Mucosa of gallbladder (tissue), 1 donor: ENCODE measurements at regions not wholly inside any gene's neighbourhood (a gene's known extent, or its start where the extent isn't known, plus 50 kb on each side); places are given as distances from the start of the nearest gene placed in this dataset.
A peak's percentile ranks its signal among the peaks of the same experiment; 100 is the strongest.

ENCODE experiments used
- DNase-seq: peaks from one replicate; pipeline ENCODE4 v3.0.0-alpha.2; 2020; ENCODE audit warnings: low spot score
- donor health status: DM: no; HTN: no; CAD: no.

DNA sequence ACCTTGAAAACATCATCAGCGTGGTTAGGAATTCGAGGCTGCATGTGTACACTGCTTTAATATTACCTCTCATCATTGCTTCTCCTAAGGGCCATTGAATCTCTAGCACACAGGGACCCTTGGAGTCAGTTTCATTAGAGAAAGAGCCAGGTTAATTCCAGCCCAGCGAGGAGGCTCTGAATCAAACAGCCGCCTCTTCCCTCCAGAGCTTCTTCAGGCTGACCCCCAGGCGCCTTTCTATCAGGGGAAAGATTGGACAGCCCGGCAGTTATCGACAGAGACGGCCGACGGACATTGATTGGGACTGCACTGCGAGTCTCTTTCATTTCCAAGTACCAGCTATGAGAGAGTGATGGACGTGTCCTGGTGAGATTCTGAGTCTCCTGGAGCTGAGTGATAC, 159.2 kb downstream of the ANKRD60 start:
- DNase-seq = no peak

DNA sequence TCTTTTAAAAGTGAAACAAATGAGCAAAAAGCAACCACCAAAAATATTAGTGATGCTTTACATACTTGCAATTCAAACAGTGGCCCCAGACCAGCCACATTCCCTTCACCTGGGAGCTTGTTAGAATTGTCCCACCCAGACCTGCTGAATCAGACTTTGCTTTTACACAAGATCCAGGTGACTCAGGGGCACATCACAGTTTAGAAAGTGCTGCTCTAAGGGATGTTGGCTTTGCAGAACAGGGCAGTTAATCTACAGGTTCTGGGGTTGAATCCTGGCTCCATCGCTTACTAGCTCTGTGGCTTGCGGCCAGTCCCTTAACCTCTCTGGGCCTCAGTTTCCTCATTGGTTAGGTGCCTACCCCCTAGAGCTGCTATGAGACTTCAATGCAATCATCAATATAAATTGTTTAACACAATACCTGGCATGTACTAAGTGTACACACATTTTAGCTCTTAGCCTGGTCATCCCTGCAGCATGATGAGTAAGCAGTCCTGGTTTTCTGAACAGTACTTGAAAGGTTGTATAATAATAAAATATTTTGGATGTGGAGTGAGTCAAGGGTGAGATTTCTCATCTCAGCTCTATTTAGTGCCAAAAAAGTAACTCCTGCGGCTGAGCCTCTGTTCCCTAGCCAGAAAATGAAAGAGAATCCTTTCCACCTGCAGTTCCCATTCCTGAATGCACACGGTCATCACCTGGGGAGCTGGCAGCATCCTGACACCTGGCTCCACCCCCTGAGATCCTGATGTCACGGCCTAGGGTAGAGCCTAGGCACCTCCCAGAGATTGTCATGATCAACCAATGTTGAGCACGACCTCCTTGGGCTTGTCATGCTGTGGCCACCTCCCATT, 162.7 kb downstream of the ANKRD60 start:
- DNase-seq = no peak

DNA sequence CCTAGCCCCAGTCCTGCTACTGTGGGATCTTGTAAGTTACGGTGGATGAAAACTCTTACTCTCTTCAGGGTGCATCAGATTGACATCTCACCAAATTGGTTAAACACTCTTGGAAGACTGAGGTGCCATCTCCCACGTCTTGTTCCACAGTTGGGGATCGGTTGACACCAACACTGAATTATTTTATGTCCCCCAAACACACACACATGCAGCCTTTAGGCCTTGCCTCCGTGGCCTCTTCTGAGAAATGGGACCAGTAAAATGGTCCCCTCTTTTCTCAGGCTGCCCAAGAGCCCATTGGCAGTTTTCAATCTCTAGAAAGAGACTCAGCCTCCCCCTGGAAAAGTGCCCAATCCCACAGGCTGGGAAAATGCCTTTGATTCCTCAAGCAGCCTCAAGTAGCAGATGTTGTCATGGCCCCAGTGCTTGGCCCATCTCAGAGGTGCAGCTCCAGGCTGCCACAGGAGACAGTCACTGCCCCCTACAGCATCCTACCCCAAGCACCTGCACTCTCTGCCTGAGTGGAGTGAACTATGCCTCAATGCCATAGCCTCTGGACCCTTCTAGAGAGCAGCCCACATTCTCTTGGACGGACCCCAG, 163.9 kb downstream of the ANKRD60 start:
- DNase-seq = no peak

DNA sequence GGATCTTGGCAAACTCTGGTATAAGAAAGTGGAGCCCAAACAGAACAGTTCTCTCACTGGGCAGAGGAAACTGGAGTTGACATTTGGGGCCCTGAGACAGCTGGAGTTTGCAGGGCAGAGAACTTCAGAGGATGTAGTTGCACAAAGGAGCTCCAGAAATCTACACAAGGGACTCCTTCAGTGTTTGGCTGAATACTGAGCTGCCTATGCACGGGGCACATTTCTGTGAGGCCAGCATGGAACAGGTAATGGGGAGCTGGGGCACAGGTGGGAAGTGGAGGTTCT, 169.3 kb downstream of the ANKRD60 start:
- DNase-seq = no peak

DNA sequence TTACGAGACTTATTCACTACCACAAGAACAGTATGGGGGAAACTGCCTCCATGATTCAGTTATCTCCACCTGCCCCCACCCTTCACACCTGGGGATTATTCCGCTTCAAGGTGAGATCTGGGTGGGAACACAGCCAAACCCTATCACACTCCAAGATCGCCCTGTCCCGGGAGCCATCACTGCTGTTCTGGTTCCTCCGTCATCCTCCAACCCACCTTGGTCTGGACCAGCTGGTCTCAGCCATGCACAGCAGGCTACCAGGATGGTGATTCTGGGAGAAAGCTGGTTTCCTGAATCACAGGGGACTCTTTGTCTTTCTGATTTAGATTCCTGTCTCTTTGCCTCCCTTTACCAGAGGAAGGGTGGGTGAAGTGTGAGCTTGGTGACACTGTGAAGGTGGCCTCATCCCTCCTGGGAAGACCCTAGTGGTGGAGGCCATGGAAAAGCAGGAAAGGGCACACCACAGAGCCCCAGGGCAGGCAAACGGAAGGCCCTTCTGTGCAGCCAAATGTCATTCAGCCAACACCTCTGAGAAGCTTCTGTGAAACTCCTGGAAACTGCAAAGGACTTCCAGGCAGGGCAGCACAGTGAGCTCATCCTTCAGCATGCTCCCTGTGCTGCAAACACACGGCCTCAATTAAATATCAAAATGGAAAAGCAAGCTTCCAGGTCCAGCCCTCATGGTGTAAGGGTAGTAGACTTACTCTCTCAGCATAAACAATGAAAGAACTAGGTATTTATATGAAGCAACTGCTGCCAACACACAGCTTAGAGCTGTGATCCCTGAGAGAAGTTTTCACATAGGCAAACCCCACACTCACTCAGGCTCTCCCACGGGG, 169.8 kb downstream of the ANKRD60 start:
- DNase-seq = no peak

DNA sequence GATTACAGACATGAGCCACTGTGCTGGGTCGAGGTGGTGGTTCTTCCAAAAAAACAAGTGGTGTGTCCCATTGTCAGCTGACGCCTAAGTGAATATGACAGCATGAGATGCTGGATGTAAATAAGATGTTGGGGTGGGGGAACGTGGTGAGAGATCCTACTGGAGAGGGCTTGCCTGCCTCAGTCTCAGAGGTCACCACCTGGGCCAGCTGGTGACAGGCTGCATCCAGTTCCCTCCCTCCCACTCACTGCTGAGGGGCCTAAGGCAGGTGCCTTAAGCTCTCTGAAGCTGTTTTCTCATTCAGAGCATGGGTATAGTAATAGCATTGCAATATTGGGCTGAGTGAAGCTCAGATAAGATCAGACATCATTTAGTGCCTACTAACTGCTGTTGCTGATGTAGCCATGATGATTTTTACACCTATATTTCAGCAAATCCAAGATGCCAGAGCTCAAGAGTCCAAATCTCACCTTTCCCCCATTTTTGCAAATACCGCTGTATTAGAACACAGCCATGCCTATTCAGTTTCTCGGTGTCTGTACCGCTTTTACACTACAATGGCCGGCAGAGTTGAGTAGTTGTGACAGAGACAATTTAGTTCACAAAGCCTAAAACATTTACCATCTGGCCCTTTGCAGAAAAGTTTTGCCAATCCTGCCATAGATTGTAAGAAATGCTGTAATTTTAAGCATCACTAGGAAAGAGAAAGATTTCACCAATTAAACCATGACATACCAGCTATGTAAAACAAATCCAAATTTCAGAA, 171.3 kb downstream of the ANKRD60 start:
- no peak for DNase-seq

DNA sequence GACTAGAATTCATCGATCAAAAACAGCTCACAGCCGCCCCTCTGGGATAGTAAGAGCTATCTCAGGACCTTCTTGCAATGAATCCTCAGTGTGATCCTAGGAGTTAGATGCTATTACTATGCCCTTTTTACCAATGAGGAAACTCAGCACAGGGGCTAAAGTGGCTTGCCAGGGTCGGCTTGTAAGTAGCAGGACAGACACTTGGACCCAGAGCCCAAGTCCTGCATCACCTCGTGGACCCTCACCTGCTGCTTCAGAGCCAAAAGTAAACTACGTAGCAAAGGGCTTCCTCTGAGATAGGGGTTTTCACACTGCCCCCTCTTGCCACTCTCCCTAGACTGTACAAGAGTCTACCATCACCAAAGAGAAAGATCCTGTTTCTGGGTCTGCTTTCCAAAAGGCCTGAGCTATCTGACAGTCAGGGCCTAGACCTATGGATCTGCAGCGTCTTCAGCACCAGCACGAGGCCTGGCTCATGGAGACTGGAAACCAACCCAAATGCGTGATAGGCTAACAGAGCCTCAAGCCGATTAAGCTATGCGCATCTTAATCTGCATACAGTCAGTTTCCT, 172.3 kb downstream of the ANKRD60 start:
- DNase-seq = no peak

DNA sequence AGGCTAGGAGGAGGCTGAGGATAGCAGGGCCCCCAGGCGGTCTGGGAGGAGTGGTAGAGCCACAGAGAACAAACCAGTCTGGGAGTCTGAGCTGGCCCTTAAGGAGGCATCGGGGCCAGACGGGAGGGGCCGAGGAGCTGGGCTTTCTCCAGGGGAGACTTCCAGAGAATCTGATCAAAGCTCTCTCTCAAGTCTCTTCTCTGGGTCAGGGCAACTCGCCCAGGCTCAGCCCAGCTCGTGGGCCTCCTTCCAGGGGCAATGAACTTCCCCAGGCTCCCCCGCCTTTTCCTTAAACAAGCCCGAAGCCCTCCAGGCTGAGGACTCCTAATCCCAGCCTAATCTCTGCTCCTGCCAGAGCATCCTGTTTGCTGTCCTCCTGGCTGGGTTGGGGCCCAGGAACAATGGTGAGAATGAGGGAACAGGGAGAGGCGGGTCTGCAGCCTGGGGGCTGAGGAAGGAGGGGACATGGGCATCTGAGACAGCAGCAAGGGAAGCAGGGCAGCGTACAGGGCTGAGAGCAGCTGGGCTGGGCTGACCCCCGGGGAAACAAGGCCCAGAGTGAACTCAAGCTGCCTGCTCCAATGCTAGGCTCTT, 173.6 kb downstream of the ANKRD60 start:
- peak; percentile 44 for DNase-seq

DNA sequence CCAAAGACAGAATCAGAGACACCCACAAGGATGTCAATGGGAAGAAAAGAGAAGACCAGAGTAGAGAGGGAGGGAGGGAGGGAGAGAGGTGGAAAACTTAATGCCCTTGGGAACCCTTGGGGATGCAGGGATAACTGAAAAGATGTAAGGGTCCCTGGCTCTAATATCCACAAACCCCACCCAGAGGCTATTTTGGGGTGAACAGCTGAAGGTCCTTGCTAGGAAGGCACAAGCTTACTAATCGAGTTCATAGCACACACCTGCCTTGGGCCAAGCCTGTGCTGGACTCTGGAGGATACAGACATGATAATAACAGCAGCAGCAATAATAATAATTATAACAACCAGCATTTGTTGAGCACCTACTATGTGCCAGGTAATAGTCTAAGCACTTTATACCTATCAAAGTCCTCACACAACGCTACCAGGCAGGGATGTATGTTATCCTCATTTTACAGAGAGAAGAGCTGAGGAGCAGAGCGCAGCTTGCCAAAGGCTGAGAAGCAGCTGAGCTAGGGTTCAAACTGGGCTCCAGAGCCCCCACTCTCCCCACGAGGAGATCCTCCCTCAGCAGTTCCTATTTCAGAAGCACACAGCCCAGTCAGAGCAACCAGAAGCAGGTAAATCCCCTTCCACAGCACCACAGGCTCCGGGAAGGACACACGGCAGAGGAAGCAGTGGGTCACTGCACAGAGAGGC, 174.2 kb downstream of the ANKRD60 start:
- DNase-seq = no peak

DNA sequence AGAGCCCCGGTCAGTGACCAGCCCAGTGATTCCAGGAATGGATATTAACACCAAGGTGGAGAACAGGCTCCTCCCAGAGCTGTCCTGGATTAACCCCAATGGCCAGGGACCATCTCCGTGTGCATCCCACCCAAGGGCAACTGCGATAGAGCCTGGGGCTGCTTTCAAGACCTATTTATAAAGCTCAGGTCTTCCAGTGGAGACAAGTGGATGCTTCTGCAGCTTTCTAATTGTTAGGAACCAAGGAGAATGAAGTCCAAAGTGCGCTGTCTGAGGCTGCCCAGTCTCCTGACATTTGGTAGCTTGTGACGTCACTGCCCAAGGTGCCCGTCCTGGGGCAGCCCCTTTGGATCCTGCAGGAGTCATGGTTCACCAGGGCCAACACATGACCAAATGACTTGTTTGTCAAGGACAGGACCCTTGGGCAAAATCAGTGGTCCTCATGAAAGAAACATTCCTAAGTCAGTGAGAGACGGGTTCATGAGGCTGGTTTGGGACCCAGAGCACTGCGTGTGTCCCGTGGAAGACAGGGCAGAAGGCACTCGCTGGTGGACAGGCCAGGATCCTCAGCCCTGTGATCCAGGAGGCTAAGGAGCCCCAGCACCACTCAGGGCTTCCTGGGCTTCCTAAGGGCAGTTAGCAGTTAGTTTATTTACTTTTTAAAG, 174.9 kb downstream of the ANKRD60 start:
- DNase-seq = no peak

DNA sequence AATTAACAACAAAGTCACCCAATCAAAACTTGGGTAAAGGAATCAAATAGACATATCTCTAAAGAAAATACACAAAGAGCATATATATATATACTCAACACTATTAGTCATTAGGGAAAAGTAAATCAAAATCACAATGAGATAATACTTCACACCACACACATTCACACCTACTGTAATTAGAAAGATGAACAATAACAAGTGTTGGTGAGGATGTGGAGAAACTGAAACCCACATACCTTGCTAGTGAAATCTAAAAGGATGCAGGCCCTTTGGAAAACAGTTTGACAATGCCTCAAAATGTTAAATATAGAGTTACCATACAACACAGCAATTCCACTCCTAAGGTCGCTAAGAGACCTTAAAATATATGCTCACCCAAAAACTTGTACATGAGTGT, 177.1 kb downstream of the ANKRD60 start:
- no peak for DNase-seq

DNA sequence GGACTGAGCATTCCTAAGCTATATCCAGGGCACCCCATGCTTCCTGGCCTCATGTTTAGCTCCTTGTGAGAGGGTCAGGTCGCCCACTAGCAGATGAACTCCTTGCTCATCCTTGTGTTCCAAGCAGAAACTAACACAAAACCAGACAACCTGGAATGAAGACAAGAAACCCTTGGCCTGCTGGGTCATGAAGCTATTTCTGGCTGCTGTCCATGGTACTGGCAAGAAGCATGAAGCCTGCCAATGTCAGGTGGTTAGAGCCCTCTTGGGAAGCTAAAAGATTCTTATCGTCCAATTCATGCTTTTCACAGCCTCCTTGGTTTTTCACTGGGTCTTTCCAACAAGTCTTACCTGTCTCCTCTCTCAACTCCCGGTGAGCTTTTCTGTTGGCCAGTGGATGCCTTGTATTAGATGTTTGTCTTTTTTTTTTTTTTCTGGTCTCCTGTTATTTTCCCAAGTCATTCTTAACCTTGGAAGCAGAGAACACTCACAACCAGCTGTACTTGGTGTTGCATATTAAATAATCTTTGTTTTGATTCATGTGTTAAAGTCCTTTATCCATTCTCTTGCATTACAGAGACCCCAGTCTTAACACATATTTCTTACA, 180.3 kb downstream of the ANKRD60 start:
- DNase-seq = peak; percentile 34

DNA sequence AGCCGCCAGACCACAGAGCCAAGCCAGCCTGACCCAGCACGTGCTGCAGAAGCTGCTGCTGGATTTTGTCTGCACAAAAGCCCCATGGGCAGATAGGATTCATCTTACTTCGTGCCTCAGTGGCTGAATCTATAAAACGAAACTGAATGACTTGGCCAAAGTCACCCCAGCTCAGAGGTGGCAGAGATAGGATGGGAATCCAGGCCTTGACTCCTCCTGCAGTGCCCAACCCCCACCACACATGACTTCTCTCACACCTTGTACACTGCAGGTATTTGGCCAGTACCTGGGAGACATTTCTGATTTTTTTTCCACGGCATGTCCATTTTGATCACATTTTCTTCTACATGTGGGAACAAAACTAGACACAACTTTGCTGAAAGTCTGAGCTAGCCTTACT, 182.1 kb downstream of the ANKRD60 start:
- no peak for DNase-seq

DNA sequence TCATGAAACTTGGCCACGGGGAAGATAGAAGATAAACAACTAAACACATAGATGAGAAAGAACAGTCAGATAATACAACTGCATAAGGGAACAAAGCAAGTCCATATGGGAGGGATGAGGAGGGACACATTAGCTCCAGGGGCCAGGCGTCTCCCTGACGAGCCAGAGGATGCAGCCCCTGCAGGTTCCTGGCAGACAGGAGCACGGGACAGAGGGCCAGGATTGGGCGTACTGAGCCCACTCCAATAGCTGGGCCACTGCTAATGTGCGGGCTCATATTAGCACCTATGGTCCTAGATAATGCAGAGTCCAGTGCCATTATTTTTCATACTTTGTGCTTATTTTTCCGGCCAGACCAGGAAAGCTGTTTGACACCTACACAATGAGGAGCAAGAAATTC, 182.9 kb downstream of the ANKRD60 start:
- no peak for DNase-seq

DNA sequence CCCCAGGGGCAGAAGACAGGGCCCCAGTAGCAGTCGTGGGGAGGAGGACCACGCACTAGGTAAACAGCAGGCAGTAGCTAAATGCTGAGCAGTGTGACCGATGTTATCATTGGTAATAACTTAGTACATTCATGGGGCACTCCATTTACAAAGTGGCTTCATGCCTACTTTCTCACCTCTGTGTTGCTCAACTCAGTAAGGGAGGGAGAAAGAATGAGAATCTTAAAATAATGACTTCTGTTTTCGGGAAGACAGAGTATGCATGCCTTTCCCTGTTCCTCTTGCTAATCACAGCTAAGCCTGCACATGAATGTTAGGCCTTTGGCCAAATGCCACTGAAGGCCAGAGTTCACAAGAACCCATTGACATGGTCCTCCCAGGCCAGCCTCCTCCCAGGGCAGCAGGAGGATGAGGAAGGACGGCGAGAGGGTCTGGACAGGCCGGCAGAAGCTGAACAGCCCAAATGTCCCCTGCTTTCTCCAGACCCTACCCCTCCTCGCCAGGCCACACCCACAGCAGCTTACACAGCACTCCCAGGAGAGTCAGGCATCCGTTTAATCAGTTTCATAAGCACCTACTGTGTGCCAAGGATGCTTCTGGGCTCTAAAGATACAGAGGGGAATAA, 183.4 kb downstream of the ANKRD60 start:
- DNase-seq = no peak

DNA sequence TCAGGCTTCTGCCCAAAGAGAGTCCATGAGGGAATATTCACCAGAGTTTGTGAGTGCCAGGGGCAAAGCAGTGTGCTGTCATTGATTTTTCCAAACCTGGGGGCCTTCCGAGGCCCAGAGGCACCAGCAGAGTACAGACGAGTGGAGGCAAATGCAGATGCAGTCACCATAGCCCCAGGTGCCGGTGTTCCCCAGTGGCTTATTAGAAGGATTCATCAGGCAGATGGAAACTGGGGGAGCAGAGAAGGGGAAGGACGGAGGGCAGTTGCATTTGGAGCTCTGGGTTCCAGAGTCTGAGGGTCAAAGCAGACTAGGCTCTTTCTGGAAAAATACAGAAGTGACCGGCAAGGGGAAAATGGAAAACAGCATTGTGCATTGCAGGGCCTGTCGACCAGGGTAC, 184.2 kb downstream of the ANKRD60 start:
- DNase-seq = no peak

DNA sequence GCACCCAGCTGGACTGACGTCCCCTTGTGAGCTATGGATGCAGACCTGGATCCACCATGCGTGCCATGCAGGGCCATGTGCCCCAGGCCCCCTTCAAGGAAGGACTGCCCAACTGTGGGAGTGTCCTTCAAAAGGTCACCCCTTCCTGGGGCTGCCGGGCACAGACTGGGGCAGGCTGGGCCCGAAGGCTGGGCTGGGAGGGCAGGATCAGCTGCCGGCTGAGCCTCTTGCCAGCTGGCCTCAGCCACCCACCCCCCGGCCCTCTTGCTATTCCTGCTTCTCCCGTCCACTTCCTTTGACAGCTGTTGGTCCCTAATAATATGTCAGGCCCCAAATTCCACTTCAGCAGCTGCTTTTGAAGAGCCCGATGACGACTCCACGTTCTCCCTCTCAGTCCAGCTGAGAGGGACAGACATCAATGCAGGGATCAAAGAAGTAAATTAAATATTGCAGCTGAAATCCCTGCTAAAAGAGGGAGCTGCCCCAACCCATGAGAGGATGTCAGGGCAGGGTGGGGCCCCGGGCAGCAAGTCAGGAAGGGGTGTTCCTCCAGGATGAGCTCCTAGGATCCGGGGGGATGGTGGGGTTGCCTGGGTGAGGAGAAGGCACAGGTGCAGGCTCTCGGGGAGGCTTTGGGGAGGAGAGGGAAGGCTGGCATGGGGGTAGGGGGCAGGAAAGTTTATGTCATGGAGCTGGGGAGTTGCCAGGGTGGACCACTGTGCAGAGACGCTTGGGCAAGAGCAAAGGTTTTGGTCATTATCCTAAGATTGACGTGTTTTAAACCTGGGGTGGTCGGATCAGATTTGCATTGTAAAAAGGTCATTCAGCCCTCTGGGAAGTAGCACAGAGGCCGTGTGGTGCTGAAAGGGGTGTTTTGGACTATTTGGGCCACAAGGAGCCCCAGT, 185.0 kb downstream of the ANKRD60 start:
- DNase-seq = no peak

DNA sequence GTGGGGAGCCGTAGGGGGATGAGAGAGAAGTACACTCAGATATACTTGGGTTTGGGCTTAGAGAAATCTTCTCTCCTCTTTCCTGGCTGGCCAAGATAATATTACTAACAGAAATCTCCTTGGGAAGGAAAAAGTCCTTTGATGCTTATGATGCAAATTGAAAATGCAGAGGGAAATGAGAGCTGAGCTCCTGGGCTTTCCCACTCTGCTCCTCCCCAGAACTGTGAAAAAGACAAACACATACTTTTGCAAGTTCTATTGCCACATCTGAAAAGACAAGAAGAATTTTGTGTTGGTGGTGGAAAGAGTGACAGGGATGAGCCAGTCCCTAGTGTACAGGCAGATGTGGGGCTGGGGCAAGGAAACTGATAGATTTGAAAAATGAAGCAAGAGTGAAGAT, 185.9 kb downstream of the ANKRD60 start:
- no peak for DNase-seq
